ENCODE measurements at regions not wholly inside any gene's neighbourhood (a gene's known extent, or its start where the extent isn't known, plus 50 kb on each side); places are given as distances from the start of the nearest gene placed in this dataset.

- Histone ChIP-seq H3K36me3 (ENCODE audit: control insufficient read depth, insufficient read depth, low read length) (no peaks in the 10 kb centered on the region), H3K27me3 (ENCODE audit: control insufficient read depth, insufficient read depth, low read length, poor library complexity, severe bottlenecking) (no peaks in the 10 kb centered on the region), H3K27ac (ENCODE audit: low read depth, low read length) (no peak overlapping the region), H3K9me3 (ENCODE audit: control insufficient read depth, low read length) (no peaks in the 10 kb centered on the region), H3K9ac (ENCODE audit: extremely low read depth, low read length, poor library complexity, severe bottlenecking) (no peak overlapping the region), H3K4me3 (ENCODE audit: low read length) (no peak overlapping the region), H3K4me1 (ENCODE audit: control insufficient read depth, insufficient read depth, low read length) (no peaks in the 10 kb centered on the region)
- 93 to 98% methylated on average over 12 of the region's 13 CpGs for WGBS, 2 experiments (ENCODE audit: insufficient coverage in 1 of 2, insufficient read length in 1 of 2)
- H3K27ac Mint-ChIP-seq, result no peak overlapping the region
- no peaks in the 10 kb centered on the region for H3K27me3 Mint-ChIP-seq (ENCODE audit: insufficient read depth)
- no peaks in the 10 kb centered on the region for H3K4me1 Mint-ChIP-seq
- no peak for TF ChIP-seq CTCF (conservative IDR thresholded peaks at IDR 0.05)
- no peak overlapping the region for H3K4me3 Mint-ChIP-seq
- H3K9me3 Mint-ChIP-seq, result no peaks in the 10 kb centered on the region
- no peaks in the 10 kb centered on the region for H3K36me3 Mint-ChIP-seq (ENCODE audit: low read depth)
- no peak for DNase-seq
These were observed 273.3 kb downstream of the TRIML1 start for GRCh38 chr4:188412499-188412898.

- H3K36me3 Mint-ChIP-seq (ENCODE audit: low read depth), result no peaks in the 10 kb centered on the region
- Histone ChIP-seq H3K9me3 (ENCODE audit: control insufficient read depth, low read length) (no peaks in the 10 kb centered on the region), H3K27me3 (ENCODE audit: control insufficient read depth, insufficient read depth, low read length, poor library complexity, severe bottlenecking) (no peaks in the 10 kb centered on the region), H3K27ac (ENCODE audit: low read depth, low read length) (no peak overlapping the region), H3K36me3 (ENCODE audit: control insufficient read depth, insufficient read depth, low read length) (no peaks in the 10 kb centered on the region), H3K9ac (ENCODE audit: extremely low read depth, low read length, poor library complexity, severe bottlenecking) (no peak overlapping the region), H3K4me3 (ENCODE audit: low read length) (no peak overlapping the region), H3K4me1 (ENCODE audit: control insufficient read depth, insufficient read depth, low read length) (no peaks in the 10 kb centered on the region)
- no peak for DNase-seq
- H3K4me1 Mint-ChIP-seq, result no peaks in the 10 kb centered on the region
- no peaks in the 10 kb centered on the region for H3K27me3 Mint-ChIP-seq (ENCODE audit: insufficient read depth)
- WGBS, 2 experiments (ENCODE audit: insufficient coverage in 1 of 2, insufficient read length in 1 of 2), result 93 to 100% methylated on average over 7 to 10 of the region's 10 CpGs
- TF ChIP-seq CTCF (conservative IDR thresholded peaks at IDR 0.05), result no peak
- no peak overlapping the region for H3K4me3 Mint-ChIP-seq
- H3K27ac Mint-ChIP-seq, result no peak overlapping the region
- no peaks in the 10 kb centered on the region for H3K9me3 Mint-ChIP-seq
These were observed 275.2 kb downstream of the TRIML1 start for GRCh38 chr4:188414441-188414840.

DNA sequence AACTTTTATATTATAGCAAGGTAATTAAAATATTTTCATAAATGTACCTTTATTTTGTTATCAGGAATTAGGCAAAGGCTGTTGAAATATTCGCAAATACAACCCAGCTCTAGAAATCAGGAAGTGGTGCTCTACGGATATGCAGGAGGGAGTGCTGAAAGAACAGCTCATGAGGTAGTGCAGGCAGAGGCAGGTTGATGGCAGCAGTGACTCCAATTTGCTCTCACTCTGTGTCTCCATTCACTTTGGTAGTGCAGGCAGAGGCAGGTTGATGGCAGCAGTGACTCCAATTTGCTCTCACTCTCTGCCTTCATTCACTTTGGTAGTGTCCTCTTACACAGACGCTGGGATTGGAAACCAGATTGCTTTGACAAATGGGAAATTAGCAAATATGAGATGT, 277.9 kb downstream of the TRIML1 start:
- peak; percentile 64 for DNase-seq
- no peaks in the 10 kb centered on the region for H3K27me3 ChIP-seq (ENCODE audit: control insufficient read depth, insufficient read depth, low read length, poor library complexity, severe bottlenecking)
- H3K4me1 ChIP-seq (ENCODE audit: control insufficient read depth, insufficient read depth, low read length), result no peaks in the 10 kb centered on the region
- H3K27ac Mint-ChIP-seq, result no peak overlapping the region
- no peaks in the 10 kb centered on the region for H3K9me3 ChIP-seq (ENCODE audit: control insufficient read depth, low read length)
- no peak overlapping the region for H3K4me3 ChIP-seq (ENCODE audit: low read length)
- no peaks in the 10 kb centered on the region for H3K4me1 Mint-ChIP-seq
- no peak overlapping the region for H3K4me3 Mint-ChIP-seq
- no peak overlapping the region for H3K9ac ChIP-seq (ENCODE audit: extremely low read depth, low read length, poor library complexity, severe bottlenecking)
- H3K9me3 Mint-ChIP-seq, result no peaks in the 10 kb centered on the region
- no peaks in the 10 kb centered on the region for H3K27me3 Mint-ChIP-seq (ENCODE audit: insufficient read depth)
- 58 to 71% methylated on average over 2 to 3 of the region's 3 CpGs for WGBS, 2 experiments (ENCODE audit: insufficient coverage in 1 of 2, insufficient read length in 1 of 2)
- no peaks in the 10 kb centered on the region for H3K36me3 Mint-ChIP-seq (ENCODE audit: low read depth)
- H3K36me3 ChIP-seq (ENCODE audit: control insufficient read depth, insufficient read depth, low read length), result no peaks in the 10 kb centered on the region
- peak; percentile 64 for TF ChIP-seq CTCF (conservative IDR thresholded peaks at IDR 0.05)
- H3K27ac ChIP-seq (ENCODE audit: low read depth, low read length), result no peak overlapping the region

Data from endodermal cell (in vitro differentiated cells).